K562 (cell line): ENCODE measurements at regions not wholly inside any gene's neighbourhood (a gene's known extent, or its start where the extent isn't known, plus 50 kb on each side); places are given as distances from the start of the nearest gene placed in this dataset.

Source experiments
- ATAC-seq: fragments of 200-7000 bp; cut with Tn5 transposase; 3 replicates; pipeline ENCODE4 v1.9.1; 2020; ENCODE audit warnings: moderate library complexity
- BruUV-seq: library from RNA; stranded (reverse); fragments of 400-500 nt; replicated peaks from 2 replicates; lab custom pipeline; 2021; lab: Mats Ljungman, UMichigan
- CTCF ChIA-PET: fragments of 300-600 bp; formaldehyde crosslinking; extraction: SDS; loops from one replicate; lab custom pipeline; 2021; ENCODE audit warnings: low intra/inter-chr PET ratio; lab: Yijun Ruan, JAX
- POLR2A ChIA-PET: fragments of 300-600, 350-650 bp; sonication (Branson Sonifier 250); formaldehyde crosslinking; extraction: SDS; loops from one replicate; lab custom pipeline; 2021; ENCODE audit warnings: antibody characterized with exemption, inconsistent platforms; lab: Yijun Ruan, JAX
- DNase-seq, 4 experiments: peaks; one replicate each; pipeline versions ENCODE4 v3.0.0 to v3.0.0-alpha.2; 2011 to 2018; ENCODE audit warnings: low spot score in 3 of 4, mixed read lengths in 3 of 4; ENCODE audit errors: extremely low read depth in 1 of 4
- FAIRE-seq: peaks from 2 replicates; lab custom pipeline; 2011; peaks lifted over from hg19 to GRCh38; lab: Jason Lieb, UNC
- H2AFZ ChIP-seq: 2 replicates; pipeline ENCODE4 v1.6.0; 2011; ENCODE audit warnings: low read depth, low read length, control low read depth, inconsistent platforms
- H3K27ac ChIP-seq: fragments of 200-600 bp; 3 replicates; pipeline ENCODE4 v1.8.0; 2011; ENCODE audit warnings: low read depth, mild to moderate bottlenecking, control low read depth, inconsistent platforms, low read length, moderate library complexity, mixed read lengths; ENCODE audit errors: extremely low read depth
- H3K27me3 ChIP-seq, 2 experiments: fragments of 300-600 bp in 1 of 2; 2 replicates in 1 of 2; 3 replicates in 1 of 2; pipeline versions ENCODE4 v1.6.0 to v1.8.0; 2011; ENCODE audit warnings: inconsistent platforms in 2 of 2, low read length in 2 of 2, mild to moderate bottlenecking in 1 of 2, mixed read lengths in 1 of 2, moderate library complexity in 1 of 2; ENCODE audit not compliant: control insufficient read depth in 2 of 2, insufficient read depth in 2 of 2
- H3K36me3 ChIP-seq: fragments of 300-600 bp; 3 replicates; pipeline ENCODE4 v1.8.0; 2011; ENCODE audit warnings: mild to moderate bottlenecking, low read length, inconsistent platforms; ENCODE audit not compliant: control insufficient read depth, insufficient read depth
- H3K4me1 ChIP-seq, 2 experiments: fragments of 200-600 bp in 1 of 2; replicated peaks in 1 of 2; 2 replicates in 1 of 2; 3 replicates in 1 of 2; pipeline versions ENCODE4 v1.5.1 to v1.8.0; 2011; ENCODE audit warnings: inconsistent platforms in 2 of 2, low read length in 2 of 2, mild to moderate bottlenecking in 1 of 2, mixed read lengths in 1 of 2, moderate library complexity in 1 of 2; ENCODE audit not compliant: control insufficient read depth in 2 of 2, insufficient read depth in 2 of 2
- H3K4me2 ChIP-seq: 2 replicates; pipeline ENCODE4 v1.6.1; 2011; ENCODE audit warnings: low read length, control low read depth, inconsistent platforms, mixed read lengths; ENCODE audit not compliant: insufficient read depth
- H3K4me3 ChIP-seq: fragments of 200-600 bp; sonication (generic), shearing (Covaris generic); 2 replicates; pipeline ENCODE4 v1.5.1; 2016; ENCODE audit warnings: control low read depth, inconsistent platforms
- H3K79me2 ChIP-seq: fragments of 200-600 bp; 3 replicates; pipeline ENCODE4 v1.8.0; 2011; ENCODE audit warnings: low read length, inconsistent platforms; ENCODE audit not compliant: control insufficient read depth, insufficient read depth
- H3K9ac ChIP-seq, 2 experiments: 2 replicates each; pipeline versions ENCODE4 v1.6.0 to v1.6.1; 2011; ENCODE audit warnings: low read depth in 2 of 2, low read length in 2 of 2, control low read depth in 1 of 2, inconsistent platforms in 1 of 2, mild to moderate bottlenecking in 1 of 2, mixed read lengths in 1 of 2; ENCODE audit not compliant: insufficient read depth in 1 of 2
- H3K9me1 ChIP-seq: one replicate; pipeline ENCODE4 v1.6.0; 2011; ENCODE audit warnings: inconsistent platforms, mild to moderate bottlenecking, low read length, moderate library complexity; ENCODE audit not compliant: control insufficient read depth, insufficient read depth
- H3K9me3 ChIP-seq: replicated peaks from 2 replicates; pipeline ENCODE4 v1.5.1; 2011; ENCODE audit warnings: low read depth, low read length, inconsistent platforms; ENCODE audit not compliant: control insufficient read depth, insufficient read depth
- H4K20me1 ChIP-seq: replicated peaks from 2 replicates; pipeline ENCODE4 v1.6.1; 2011; ENCODE audit warnings: low read length, inconsistent platforms, mixed read lengths; ENCODE audit not compliant: control insufficient read depth, insufficient read depth
- CBX1 ChIP-seq: sonication (generic); IDR thresholded peaks from 2 replicates; pipeline ENCODE4 v1.6.1; 2016; ENCODE audit warnings: antibody characterized with exemption, low read depth, mild to moderate bottlenecking
- ELF2 ChIP-seq: fragments of 250-450 bp; sonication (Bioruptor Pico); IDR thresholded peaks from 2 replicates; pipeline ENCODE4 v1.5.0; 2021; ENCODE audit warnings: mild to moderate bottlenecking
- IFI16 ChIP-seq: fragments of 250-450 bp; sonication (Bioruptor Pico); IDR thresholded peaks from 2 replicates; pipeline ENCODE4 v2.1.2; 2022; ENCODE audit warnings: mild to moderate bottlenecking, inconsistent platforms
- LCOR ChIP-seq: sonication (generic); formaldehyde crosslinking; IDR thresholded peaks from 2 replicates; pipeline ENCODE4 v1.8.0; 2022; ENCODE audit warnings: mild to moderate bottlenecking, missing genetic modification reagents
- NEUROD1 ChIP-seq: fragments of 150-350 bp; IDR thresholded peaks from 2 replicates; pipeline ENCODE4 v1.6.1; 2014; ENCODE audit warnings: borderline replicate concordance, low read length, low read depth; ENCODE audit not compliant: partially characterized antibody
- ZNF717 ChIP-seq: fragments of 250-450 bp; sonication (Bioruptor Pico); IDR thresholded peaks from 2 replicates; pipeline ENCODE4 v1.5.0; 2021
- WGBS: fragments of 100-300 bp; shearing (Covaris generic); methylation state at CpG from one replicate; pipeline ENCODE4 v1.1.6; 2016; ENCODE audit warnings: low coverage, mixed read lengths; ENCODE audit not compliant: insufficient coverage; ENCODE audit errors: missing lambda C conversion rate; 5-methylcytosine and 5-hydroxymethylcytosine counted together
- in situ Hi-C: fragments of 300-500 bp; cut with MboI; formaldehyde crosslinking; loops from 4 replicates; pipeline ENCODE4 v1.15.0; 2018; ENCODE audit warnings: inconsistent platforms, mixed read lengths
- intact Hi-C: fragments of 100-400 bp; cut with micrococcal nuclease; formaldehyde crosslinking; loops from 2 replicates; pipeline ENCODE4 v1.14.2; 2022
- TF ChIP-seq, protein P1 (sequence below): sonication (generic); formaldehyde crosslinking; IDR thresholded peaks from 2 replicates; pipeline ENCODE4 v1.8.1; 2023; ENCODE audit warnings: mild to moderate bottlenecking, missing genetic modification reagents
- TF ChIP-seq, protein P2 (sequence below): fragments of 450-650 bp; formaldehyde crosslinking; IDR thresholded peaks from 2 replicates; pipeline ENCODE4 v1.4.0; 2020; ENCODE audit warnings: mild to moderate bottlenecking, moderate library complexity
- TF ChIP-seq, protein P3 (sequence below): fragments of 450-650 bp; IDR thresholded peaks from 2 replicates; pipeline ENCODE4 v1.6.1; 2017; ENCODE audit warnings: antibody characterized with exemption, mild to moderate bottlenecking

DNA sequence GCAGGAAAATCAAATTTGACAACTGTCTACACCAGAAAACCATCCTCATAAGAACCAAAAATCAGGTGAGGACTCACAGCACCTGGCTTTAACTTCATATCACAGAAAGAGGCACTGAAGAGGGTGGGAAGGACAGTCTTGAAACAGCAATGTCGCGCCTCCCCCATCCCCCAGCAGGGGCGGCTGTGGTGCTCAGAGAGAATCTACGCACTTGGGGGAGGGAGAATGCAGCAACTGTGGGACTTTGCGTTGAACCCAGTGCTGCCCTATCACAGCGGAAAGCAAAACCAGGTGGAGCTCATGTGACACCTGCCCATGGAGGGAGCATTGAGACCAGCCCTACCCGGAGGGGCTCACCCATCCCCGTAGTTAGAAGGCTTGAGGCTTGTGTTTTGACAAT, 191.8 kb downstream of the MSX2 start:
- no peak overlapping the region for H3K4me2 ChIP-seq
- no peaks in the 10 kb centered on the region for H4K20me1 ChIP-seq
- CTCF ChIA-PET: no interaction called here
- no peak for ATAC-seq
- no peaks in the 10 kb centered on the region for H3K4me1 ChIP-seq
- no peaks in the 10 kb centered on the region for H3K36me3 ChIP-seq
- TF ChIP-seq, protein P1, sequence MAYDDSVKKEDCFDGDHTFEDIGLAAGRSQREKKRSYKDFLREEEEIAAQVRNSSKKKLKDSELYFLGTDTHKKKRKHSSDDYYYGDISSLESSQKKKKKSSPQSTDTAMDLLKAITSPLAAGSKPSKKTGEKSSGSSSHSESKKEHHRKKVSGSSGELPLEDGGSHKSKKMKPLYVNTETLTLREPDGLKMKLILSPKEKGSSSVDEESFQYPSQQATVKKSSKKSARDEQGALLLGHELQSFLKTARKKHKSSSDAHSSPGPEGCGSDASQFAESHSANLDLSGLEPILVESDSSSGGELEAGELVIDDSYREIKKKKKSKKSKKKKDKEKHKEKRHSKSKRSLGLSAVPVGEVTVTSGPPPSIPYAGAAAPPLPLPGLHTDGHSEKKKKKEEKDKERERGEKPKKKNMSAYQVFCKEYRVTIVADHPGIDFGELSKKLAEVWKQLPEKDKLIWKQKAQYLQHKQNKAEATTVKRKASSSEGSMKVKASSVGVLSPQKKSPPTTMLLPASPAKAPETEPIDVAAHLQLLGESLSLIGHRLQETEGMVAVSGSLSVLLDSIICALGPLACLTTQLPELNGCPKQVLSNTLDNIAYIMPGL (CRISPR knock-in tag): no peak
- TF ChIP-seq, protein P2, sequence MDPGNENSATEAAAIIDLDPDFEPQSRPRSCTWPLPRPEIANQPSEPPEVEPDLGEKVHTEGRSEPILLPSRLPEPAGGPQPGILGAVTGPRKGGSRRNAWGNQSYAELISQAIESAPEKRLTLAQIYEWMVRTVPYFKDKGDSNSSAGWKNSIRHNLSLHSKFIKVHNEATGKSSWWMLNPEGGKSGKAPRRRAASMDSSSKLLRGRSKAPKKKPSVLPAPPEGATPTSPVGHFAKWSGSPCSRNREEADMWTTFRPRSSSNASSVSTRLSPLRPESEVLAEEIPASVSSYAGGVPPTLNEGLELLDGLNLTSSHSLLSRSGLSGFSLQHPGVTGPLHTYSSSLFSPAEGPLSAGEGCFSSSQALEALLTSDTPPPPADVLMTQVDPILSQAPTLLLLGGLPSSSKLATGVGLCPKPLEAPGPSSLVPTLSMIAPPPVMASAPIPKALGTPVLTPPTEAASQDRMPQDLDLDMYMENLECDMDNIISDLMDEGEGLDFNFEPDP (CRISPR knock-in tag): no peak
- no peak for TF ChIP-seq NEUROD1
- no peak for TF ChIP-seq CBX1
- TF ChIP-seq LCOR (CRISPR knock-in tag): no peak
- TF ChIP-seq, protein P3, sequence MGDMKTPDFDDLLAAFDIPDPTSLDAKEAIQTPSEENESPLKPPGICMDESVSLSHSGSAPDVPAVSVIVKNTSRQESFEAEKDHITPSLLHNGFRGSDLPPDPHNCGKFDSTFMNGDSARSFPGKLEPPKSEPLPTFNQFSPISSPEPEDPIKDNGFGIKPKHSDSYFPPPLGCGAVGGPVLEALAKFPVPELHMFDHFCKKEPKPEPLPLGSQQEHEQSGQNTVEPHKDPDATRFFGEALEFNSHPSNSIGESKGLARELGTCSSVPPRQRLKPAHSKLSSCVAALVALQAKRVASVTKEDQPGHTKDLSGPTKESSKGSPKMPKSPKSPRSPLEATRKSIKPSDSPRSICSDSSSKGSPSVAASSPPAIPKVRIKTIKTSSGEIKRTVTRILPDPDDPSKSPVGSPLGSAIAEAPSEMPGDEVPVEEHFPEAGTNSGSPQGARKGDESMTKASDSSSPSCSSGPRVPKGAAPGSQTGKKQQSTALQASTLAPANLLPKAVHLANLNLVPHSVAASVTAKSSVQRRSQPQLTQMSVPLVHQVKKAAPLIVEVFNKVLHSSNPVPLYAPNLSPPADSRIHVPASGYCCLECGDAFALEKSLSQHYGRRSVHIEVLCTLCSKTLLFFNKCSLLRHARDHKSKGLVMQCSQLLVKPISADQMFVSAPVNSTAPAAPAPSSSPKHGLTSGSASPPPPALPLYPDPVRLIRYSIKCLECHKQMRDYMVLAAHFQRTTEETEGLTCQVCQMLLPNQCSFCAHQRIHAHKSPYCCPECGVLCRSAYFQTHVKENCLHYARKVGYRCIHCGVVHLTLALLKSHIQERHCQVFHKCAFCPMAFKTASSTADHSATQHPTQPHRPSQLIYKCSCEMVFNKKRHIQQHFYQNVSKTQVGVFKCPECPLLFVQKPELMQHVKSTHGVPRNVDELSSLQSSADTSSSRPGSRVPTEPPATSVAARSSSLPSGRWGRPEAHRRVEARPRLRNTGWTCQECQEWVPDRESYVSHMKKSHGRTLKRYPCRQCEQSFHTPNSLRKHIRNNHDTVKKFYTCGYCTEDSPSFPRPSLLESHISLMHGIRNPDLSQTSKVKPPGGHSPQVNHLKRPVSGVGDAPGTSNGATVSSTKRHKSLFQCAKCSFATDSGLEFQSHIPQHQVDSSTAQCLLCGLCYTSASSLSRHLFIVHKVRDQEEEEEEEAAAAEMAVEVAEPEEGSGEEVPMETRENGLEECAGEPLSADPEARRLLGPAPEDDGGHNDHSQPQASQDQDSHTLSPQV: no peak
- TF ChIP-seq ELF2 (CRISPR knock-in tag): no peak
- no peak for TF ChIP-seq ZNF717 (CRISPR knock-in tag)
- TF ChIP-seq IFI16 (CRISPR knock-in tag): no peak
- TF ChIP-seq, all 486 proteins: peak for 0
- H3K4me3 ChIP-seq: no peak overlapping the region
- H3K9me3 ChIP-seq: no peaks in the 10 kb centered on the region
- FAIRE-seq: no peak
- H3K27ac ChIP-seq: no peak overlapping the region
- H3K79me2 ChIP-seq: no peaks in the 10 kb centered on the region
- in situ Hi-C loops: no loop called here
- POLR2A ChIA-PET: no interaction called here
- 1% methylated on average over 8 of the region's 8 CpGs for WGBS
- DNase-seq: no peak
- no peaks in the 10 kb centered on the region; a peak in 1 of 5 replicates for H3K27me3 ChIP-seq
- no peak overlapping the region for H2AFZ ChIP-seq
- H3K9ac ChIP-seq: no peak overlapping the region
- H3K9me1 ChIP-seq: no peaks in the 10 kb centered on the region
- BruUV-seq: no TSS peak
- intact Hi-C loops: no loop called here
